ENCODE measurements at regions not wholly inside any gene's neighbourhood (a gene's known extent, or its start where the extent isn't known, plus 50 kb on each side); places are given as distances from the start of the nearest gene placed in this dataset.

GRCh38 chr2:15034860-15035259, 402.3 kb downstream of the LRATD1 start:
- TF ChIP-seq POLR2AphosphoS5 (IDR thresholded peaks at IDR 0.05; ENCODE audit: low read depth): no peak
- TF ChIP-seq, protein P1, sequence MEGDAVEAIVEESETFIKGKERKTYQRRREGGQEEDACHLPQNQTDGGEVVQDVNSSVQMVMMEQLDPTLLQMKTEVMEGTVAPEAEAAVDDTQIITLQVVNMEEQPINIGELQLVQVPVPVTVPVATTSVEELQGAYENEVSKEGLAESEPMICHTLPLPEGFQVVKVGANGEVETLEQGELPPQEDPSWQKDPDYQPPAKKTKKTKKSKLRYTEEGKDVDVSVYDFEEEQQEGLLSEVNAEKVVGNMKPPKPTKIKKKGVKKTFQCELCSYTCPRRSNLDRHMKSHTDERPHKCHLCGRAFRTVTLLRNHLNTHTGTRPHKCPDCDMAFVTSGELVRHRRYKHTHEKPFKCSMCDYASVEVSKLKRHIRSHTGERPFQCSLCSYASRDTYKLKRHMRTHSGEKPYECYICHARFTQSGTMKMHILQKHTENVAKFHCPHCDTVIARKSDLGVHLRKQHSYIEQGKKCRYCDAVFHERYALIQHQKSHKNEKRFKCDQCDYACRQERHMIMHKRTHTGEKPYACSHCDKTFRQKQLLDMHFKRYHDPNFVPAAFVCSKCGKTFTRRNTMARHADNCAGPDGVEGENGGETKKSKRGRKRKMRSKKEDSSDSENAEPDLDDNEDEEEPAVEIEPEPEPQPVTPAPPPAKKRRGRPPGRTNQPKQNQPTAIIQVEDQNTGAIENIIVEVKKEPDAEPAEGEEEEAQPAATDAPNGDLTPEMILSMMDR (conservative IDR thresholded peaks at IDR 0.05; ENCODE audit: low read depth in 2 of 2): no peak
- TF ChIP-seq EZH2 (IDR thresholded peaks at IDR 0.05; ENCODE audit: low read depth, unreplicated experiment): no peak
- no peak for TF ChIP-seq NANOG (IDR thresholded peaks at IDR 0.05; ENCODE audit: borderline replicate concordance)
- TF ChIP-seq ETS1 (IDR thresholded peaks at IDR 0.05): no peak
- no peak for TF ChIP-seq CREB1 (CRISPR knock-in tag; IDR thresholded peaks at IDR 0.05; ENCODE audit: low read depth)
- TF ChIP-seq ZNF114 (CRISPR knock-in tag; IDR thresholded peaks at IDR 0.05): no peak
- TF ChIP-seq REST (IDR thresholded peaks at IDR 0.05; ENCODE audit: unreplicated experiment): no peak
- no peak for TF ChIP-seq STAT1 (IDR thresholded peaks at IDR 0.05; ENCODE audit: unreplicated experiment)
- no peak for TF ChIP-seq JUNB (IDR thresholded peaks at IDR 0.05; ENCODE audit: unreplicated experiment)
- no peak for TF ChIP-seq ZNF331 (CRISPR knock-in tag; IDR thresholded peaks at IDR 0.05; ENCODE audit: low read depth)
- TF ChIP-seq ZNF462 (CRISPR knock-in tag; IDR thresholded peaks at IDR 0.05): no peak

All from GM23338 (cell line).